AG09309 (cell line): ENCODE measurements at regions not wholly inside any gene's neighbourhood (a gene's known extent, or its start where the extent isn't known, plus 50 kb on each side); places are given as distances from the start of the nearest gene placed in this dataset.
"Not testable (repeated sequence)": the region's sequence is repeated elsewhere in the genome, so short reads cannot be mapped to it uniquely, and the experiment has no call there.

Source experiments
- DNase-seq: peaks from one replicate; pipeline ENCODE4 v3.0.0-alpha.2; 2010; ENCODE audit warnings: low read depth
- H3K4me3 ChIP-seq: 2 replicates; pipeline ENCODE4 v1.5.1; 2011; ENCODE audit warnings: mild to moderate bottlenecking, low read depth, low read length, moderate library complexity; ENCODE audit not compliant: control insufficient read depth
- CTCF ChIP-seq: IDR thresholded peaks from 2 replicates; pipeline ENCODE4 v1.5.1; 2011; ENCODE audit warnings: mild to moderate bottlenecking, low read depth, low read length, inconsistent platforms; ENCODE audit not compliant: insufficient read depth, control insufficient read depth; ENCODE audit errors: missing control alignments

GRCh38 chr5:18605186-18605585 is 970.9 kb downstream of the TAF11L14 start:
- DNase-seq, result no peak
- H3K4me3 ChIP-seq, result no peak overlapping the region
- TF ChIP-seq CTCF, result no peak

GRCh38 chr5:18607570-18607969 is 973.3 kb downstream of the TAF11L14 start:
- no peak for TF ChIP-seq CTCF

GRCh38 chr5:18617191-18617590 is 982.9 kb downstream of the TAF11L14 start:
- DNase-seq, H3K4me3 ChIP-seq: not testable (repeated sequence)

More at GRCh38 chr5:18607570-18607969, 973.3 kb downstream of the TAF11L14 start:
- no peak for DNase-seq
- H3K4me3 ChIP-seq, result no peak overlapping the region

GRCh38 chr5:18630458-18631045 is 996.3 kb downstream of the TAF11L14 start:
- H3K4me3 ChIP-seq, result no peak overlapping the region
- no peak for TF ChIP-seq CTCF
- no peak for DNase-seq

- no peak overlapping the region for H3K4me3 ChIP-seq
- DNase-seq, result no peak
- no peak for TF ChIP-seq CTCF
Observed at GRCh38 chr5:18652404-18653215, 1018.4 kb downstream of the TAF11L14 start.

- no peak for DNase-seq
- TF ChIP-seq CTCF, result no peak
- H3K4me3 ChIP-seq, result no peak overlapping the region
Observed at GRCh38 chr5:18653216-18653752, 1019.0 kb downstream of the TAF11L14 start.

- H3K4me3 ChIP-seq, result no peak overlapping the region
- TF ChIP-seq CTCF, result no peak
- no peak for DNase-seq
Observed at GRCh38 chr5:18660511-18660910, 1026.3 kb downstream of the TAF11L14 start.
